GM23338 (cell line): ENCODE measurements at regions not wholly inside any gene's neighbourhood (a gene's known extent, or its start where the extent isn't known, plus 50 kb on each side); places are given as distances from the start of the nearest gene placed in this dataset.

Source experiments
- ATAC-seq: fragments of 200-7000 bp; cut with Tn5 transposase; 3 replicates; pipeline ENCODE4 v1.9.1; 2020
- DNase-seq: peaks from one replicate; pipeline ENCODE4 v3.0.0-alpha.2; 2015; ENCODE audit warnings: low spot score
- H2AFZ ChIP-seq: fragments of 200-600 bp; sonication (generic); 2 replicates; pipeline ENCODE4 v1.8.0; 2016; ENCODE audit warnings: antibody characterized with exemption, mild to moderate bottlenecking, moderate library complexity
- H3F3A ChIP-seq: fragments of 200-600 bp; sonication (generic); replicated peaks from 2 replicates; pipeline ENCODE4 v1.8.0; 2017; ENCODE audit warnings: antibody characterized with exemption, mixed run types, low read depth
- H3K27ac ChIP-seq: fragments of 200-600 bp; sonication (generic); 2 replicates; pipeline ENCODE4 v1.6.1; 2016; ENCODE audit warnings: low read depth
- H3K27me3 ChIP-seq: fragments of 200-600 bp; sonication (generic); 2 replicates; pipeline ENCODE4 v1.8.0; 2016; ENCODE audit warnings: mild to moderate bottlenecking, mixed run types, moderate library complexity; ENCODE audit not compliant: insufficient read depth
- H3K36me3 ChIP-seq: fragments of 200-600 bp; sonication (generic); 2 replicates; pipeline ENCODE4 v1.8.0; 2016; ENCODE audit warnings: mild to moderate bottlenecking; ENCODE audit not compliant: insufficient read depth
- H3K4me1 ChIP-seq: fragments of 200-600 bp; sonication (generic); 2 replicates; pipeline ENCODE4 v1.8.0; 2016; ENCODE audit warnings: mild to moderate bottlenecking, moderate library complexity; ENCODE audit not compliant: insufficient read depth
- H3K4me2 ChIP-seq: fragments of 200-600 bp; sonication (generic); 2 replicates; pipeline ENCODE4 v1.7.1; 2017; ENCODE audit warnings: mixed run types
- H3K4me3 ChIP-seq: fragments of 200-600 bp; sonication (generic); 2 replicates; pipeline ENCODE4 v1.6.1; 2016; ENCODE audit warnings: mixed run types
- H3K79me2 ChIP-seq: fragments of 200-600 bp; sonication (generic); replicated peaks from 2 replicates; pipeline ENCODE4 v1.8.0; 2017; ENCODE audit warnings: mild to moderate bottlenecking; ENCODE audit not compliant: insufficient read depth
- H3K9me2 ChIP-seq: fragments of 200-600 bp; sonication (generic); 2 replicates; pipeline ENCODE4 v1.8.0; 2017; ENCODE audit not compliant: insufficient read depth
- H4K20me1 ChIP-seq: fragments of 200-600 bp; sonication (generic); replicated peaks from 2 replicates; pipeline ENCODE4 v1.8.0; 2017; ENCODE audit warnings: mild to moderate bottlenecking; ENCODE audit not compliant: insufficient read depth
- H3K27ac Mint-ChIP-seq: 2 replicates; pipeline ENCODE4 v1.8.0; 2020; ENCODE audit warnings: inconsistent platforms, mild to moderate bottlenecking, moderate library complexity, mixed read lengths
- H3K27me3 Mint-ChIP-seq: 3 replicates; pipeline ENCODE4 v1.8.0; 2022; ENCODE audit warnings: low read depth, mild to moderate bottlenecking, moderate library complexity, mixed read lengths, inconsistent platforms; ENCODE audit not compliant: insufficient read depth, poor library complexity
- H3K36me3 Mint-ChIP-seq: 3 replicates; pipeline ENCODE4 v1.8.0; 2021; ENCODE audit warnings: low read depth, mild to moderate bottlenecking, inconsistent platforms, moderate library complexity, mixed read lengths
- H3K4me1 Mint-ChIP-seq: 3 replicates; pipeline ENCODE4 v1.8.0; 2020; ENCODE audit warnings: mild to moderate bottlenecking, inconsistent platforms, mixed read lengths
- H3K4me3 Mint-ChIP-seq: 3 replicates; pipeline ENCODE4 v1.8.0; 2021; ENCODE audit warnings: moderate library complexity, mild to moderate bottlenecking, inconsistent platforms, mixed read lengths
- H3K9me3 Mint-ChIP-seq: 3 replicates; pipeline ENCODE4 v1.8.0; 2020; ENCODE audit warnings: moderate library complexity, mild to moderate bottlenecking, inconsistent platforms, mixed read lengths
- CREB1 ChIP-seq: fragments of 250-450 bp; sonication (Bioruptor Pico); IDR thresholded peaks from 2 replicates; pipeline ENCODE4 v1.5.0; 2020; ENCODE audit warnings: low read depth, mild to moderate bottlenecking, moderate library complexity
- CTCF ChIP-seq, 2 experiments: fragments of 200-600 bp in 1 of 2; sonication (generic) in 1 of 2; conservative IDR thresholded peaks; 2 replicates each; pipeline versions ENCODE4 v1.5.1 to v1.6.1; 2016 to 2017; ENCODE audit warnings: antibody characterized with exemption in 2 of 2, low read depth in 2 of 2, mild to moderate bottlenecking in 2 of 2, moderate library complexity in 1 of 2
- EZH2 ChIP-seq: fragments of 200-600 bp; sonication (generic); IDR thresholded peaks from one replicate; pipeline ENCODE4 v1.8.0; 2017; ENCODE audit warnings: antibody characterized with exemption, mild to moderate bottlenecking, low read depth; ENCODE audit not compliant: unreplicated experiment
- EZH2phosphoT487 ChIP-seq: fragments of 200-600 bp; sonication (generic); IDR thresholded peaks from one replicate; pipeline ENCODE4 v1.8.1; 2018; ENCODE audit warnings: antibody characterized with exemption; ENCODE audit not compliant: unreplicated experiment
- JUNB ChIP-seq: IDR thresholded peaks from one replicate; pipeline ENCODE4 v1.6.1; 2016; ENCODE audit warnings: antibody characterized with exemption; ENCODE audit not compliant: unreplicated experiment
- NANOG ChIP-seq: IDR thresholded peaks from 2 replicates; pipeline ENCODE4 v1.6.1; 2016; ENCODE audit warnings: antibody characterized with exemption, borderline replicate concordance
- REST ChIP-seq: IDR thresholded peaks from one replicate; pipeline ENCODE4 v1.6.1; 2018; ENCODE audit warnings: antibody characterized with exemption; ENCODE audit not compliant: unreplicated experiment
- STAT1 ChIP-seq: IDR thresholded peaks from one replicate; pipeline ENCODE4 v1.6.1; 2016; ENCODE audit warnings: antibody characterized with exemption; ENCODE audit not compliant: unreplicated experiment
- ZNF114 ChIP-seq: fragments of 250-450 bp; sonication (Bioruptor Pico); IDR thresholded peaks from 2 replicates; pipeline ENCODE4 v1.5.0; 2020; ENCODE audit warnings: mild to moderate bottlenecking, moderate library complexity
- ZNF331 ChIP-seq: fragments of 250-450 bp; sonication (Bioruptor Pico); IDR thresholded peaks from 2 replicates; pipeline ENCODE4 v1.5.0; 2020; ENCODE audit warnings: low read depth, mild to moderate bottlenecking, moderate library complexity
- ZNF462 ChIP-seq: fragments of 250-450 bp; sonication (Bioruptor Pico); IDR thresholded peaks from 2 replicates; pipeline ENCODE4 v1.5.0; 2020; ENCODE audit warnings: mild to moderate bottlenecking, moderate library complexity

- TF ChIP-seq ZNF462 (CRISPR knock-in tag) (no peak), REST (no peak), CREB1 (CRISPR knock-in tag) (no peak), NANOG (no peak), ZNF114 (CRISPR knock-in tag) (no peak)
These were observed 647.7 kb downstream of the GATA3 start (continued) for GRCh38 chr10:8702181-8702580.

GRCh38 chr10:8705415-8705814 lies 650.9 kb downstream of the GATA3 start:
- Histone ChIP-seq H3K4me3 (no peak overlapping the region), H3K36me3 (no peaks in the 10 kb centered on the region), H3F3A (no peaks in the 10 kb centered on the region), H3K27me3 (no peaks in the 10 kb centered on the region), H3K9me2 (no peaks in the 10 kb centered on the region), H3K4me1 (peaks cover 12% of the 10 kb centered on the region), H3K4me2 (no peak overlapping the region), H4K20me1 (no peaks in the 10 kb centered on the region), H3K27ac (no peak overlapping the region), H3K79me2 (no peaks in the 10 kb centered on the region), H2AFZ (no peak overlapping the region)
- H3K27me3 Mint-ChIP-seq, result no peaks in the 10 kb centered on the region
- H3K4me1 Mint-ChIP-seq, result peaks cover 14% of the 10 kb centered on the region; the same call in 2 of the 3 replicates
- no peaks in the 10 kb centered on the region for H3K36me3 Mint-ChIP-seq
- no peak overlapping the region for H3K4me3 Mint-ChIP-seq
- DNase-seq (no peak), ATAC-seq (no peak)
- no peaks in the 10 kb centered on the region for H3K9me3 Mint-ChIP-seq
- no peak overlapping the region for H3K27ac Mint-ChIP-seq
- TF ChIP-seq EZH2phosphoT487 (no peak), EZH2 (no peak), JUNB (no peak), ZNF331 (CRISPR knock-in tag) (no peak), STAT1 (no peak), REST (no peak), CTCF (conservative IDR thresholded peaks at IDR 0.05; ENCODE audit: low read depth in 2 of 2) (no peak)
